ENCODE measurements at regions not wholly inside any gene's neighbourhood (a gene's known extent, or its start where the extent isn't known, plus 50 kb on each side); places are given as distances from the start of the nearest gene placed in this dataset.
"Not testable (repeated sequence)": the region's sequence is repeated elsewhere in the genome, so short reads cannot be mapped to it uniquely, and the experiment has no call there.

DNA sequence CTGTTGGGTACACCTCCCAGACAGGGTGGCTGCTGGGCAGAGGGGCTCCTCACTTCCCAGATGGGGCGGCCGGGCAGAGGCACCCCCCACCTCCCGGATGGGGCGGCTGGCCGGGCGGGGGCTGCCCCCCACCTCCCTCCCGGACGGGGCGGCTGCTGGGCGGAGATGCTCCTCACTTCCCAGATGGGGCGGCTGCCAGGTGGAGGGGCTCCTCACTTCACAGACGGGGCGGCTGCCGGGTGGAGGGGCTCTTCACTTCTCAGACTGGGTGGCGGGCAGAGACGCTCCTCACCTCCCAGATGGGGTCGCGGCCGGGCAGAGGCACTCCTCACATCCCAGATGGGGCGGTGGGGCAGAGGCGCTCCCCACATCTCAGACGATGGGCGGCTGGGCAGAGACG, 999.3 kb upstream of the CITED2 start:
- H3K4me1 ChIP-seq (ENCODE audit: control insufficient read depth in 1 of 2, insufficient read depth in 2 of 2, low read length in 2 of 2); H3K27ac ChIP-seq (ENCODE audit: low read length); H3K36me3 ChIP-seq (ENCODE audit: control insufficient read depth in 1 of 2, insufficient read depth in 2 of 2, low read length in 2 of 2); H3K27me3 ChIP-seq (ENCODE audit: low read depth, low read length); H3K9me3 ChIP-seq (ENCODE audit: control insufficient read depth in 1 of 2, low read length in 2 of 2); H3K4me3 ChIP-seq (ENCODE audit: low read depth in 1 of 2, low read length in 2 of 2): not testable (repeated sequence)

DNA sequence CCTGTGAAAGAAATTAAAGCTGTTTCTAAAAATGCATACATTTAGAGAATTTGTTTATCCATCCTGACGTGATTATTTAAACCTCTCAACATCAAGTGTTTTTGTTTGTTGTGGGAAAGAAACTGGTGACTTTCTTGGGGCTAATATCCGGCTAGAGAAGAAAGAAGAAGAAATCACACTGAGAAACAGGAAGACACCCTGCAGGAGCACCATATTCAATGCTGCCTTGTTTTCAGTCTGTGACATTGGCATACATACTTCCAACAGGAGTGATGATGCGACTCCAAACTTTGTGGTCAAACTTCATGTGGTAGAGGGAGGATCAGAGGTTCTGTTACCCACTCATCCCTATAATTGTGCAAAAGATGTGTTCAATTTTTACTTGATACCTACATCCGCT, 997.6 kb upstream of the CITED2 start:
- Histone ChIP-seq H3K36me3 (ENCODE audit: control insufficient read depth in 1 of 2, insufficient read depth in 2 of 2, low read length in 2 of 2) (no peaks in the 10 kb centered on the region), H3K9me3 (ENCODE audit: control insufficient read depth in 1 of 2, low read length in 2 of 2) (no peaks in the 10 kb centered on the region), H3K4me1 (ENCODE audit: control insufficient read depth in 1 of 2, insufficient read depth in 2 of 2, low read length in 2 of 2) (no peaks in the 10 kb centered on the region), H3K27ac (ENCODE audit: low read length) (no peak overlapping the region), H3K4me3 (ENCODE audit: low read depth in 1 of 2, low read length in 2 of 2) (no peak overlapping the region), H3K27me3 (ENCODE audit: low read depth, low read length) (no peaks in the 10 kb centered on the region)

DNA sequence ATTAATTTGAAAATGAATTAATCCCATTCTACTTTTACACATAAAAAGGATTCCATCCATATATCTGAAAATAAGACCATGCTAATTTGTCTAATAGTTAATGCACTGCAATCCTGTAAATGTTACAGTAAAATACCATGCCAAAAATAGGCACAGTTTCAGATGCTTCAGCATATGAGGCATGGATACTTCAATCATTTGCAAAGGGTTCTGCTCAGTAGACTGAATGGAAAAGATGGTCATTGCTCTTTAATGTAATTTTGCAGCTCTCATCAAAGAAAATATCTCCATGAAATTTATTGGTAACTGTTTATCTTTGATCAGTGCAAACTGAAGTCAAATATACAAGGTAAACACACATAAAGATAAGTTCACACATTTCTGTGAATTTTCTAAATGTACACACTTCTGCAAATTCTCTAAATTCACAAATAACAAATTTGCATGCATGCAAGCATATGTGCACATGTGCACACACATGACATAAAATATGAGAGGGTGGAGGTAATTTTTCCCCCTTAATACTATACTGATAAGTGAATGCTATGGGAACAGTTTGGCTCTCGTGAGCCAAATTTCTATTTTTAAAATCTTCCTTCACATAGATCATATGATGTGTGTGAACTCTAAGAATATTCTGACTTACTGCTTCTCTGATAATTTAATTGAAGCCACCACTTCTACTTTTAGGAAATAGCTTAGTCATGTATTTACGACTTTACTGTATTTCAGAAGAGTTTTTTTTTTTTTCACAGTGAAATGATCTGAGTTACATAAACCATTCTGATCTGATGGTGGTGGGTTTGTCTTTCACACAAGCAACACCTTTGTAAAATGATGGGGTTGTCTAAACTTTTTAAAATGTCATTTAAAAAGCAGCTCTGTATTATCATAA, 996.8 kb upstream of the CITED2 start:
- Histone ChIP-seq H3K4me3 (ENCODE audit: low read depth in 1 of 2, low read length in 2 of 2) (no peak overlapping the region), H3K4me1 (ENCODE audit: control insufficient read depth in 1 of 2, insufficient read depth in 2 of 2, low read length in 2 of 2) (no peaks in the 10 kb centered on the region), H3K27ac (ENCODE audit: low read length) (no peak overlapping the region), H3K27me3 (ENCODE audit: low read depth, low read length) (no peaks in the 10 kb centered on the region), H3K36me3 (ENCODE audit: control insufficient read depth in 1 of 2, insufficient read depth in 2 of 2, low read length in 2 of 2) (no peaks in the 10 kb centered on the region), H3K9me3 (ENCODE audit: control insufficient read depth in 1 of 2, low read length in 2 of 2) (no peaks in the 10 kb centered on the region)

DNA sequence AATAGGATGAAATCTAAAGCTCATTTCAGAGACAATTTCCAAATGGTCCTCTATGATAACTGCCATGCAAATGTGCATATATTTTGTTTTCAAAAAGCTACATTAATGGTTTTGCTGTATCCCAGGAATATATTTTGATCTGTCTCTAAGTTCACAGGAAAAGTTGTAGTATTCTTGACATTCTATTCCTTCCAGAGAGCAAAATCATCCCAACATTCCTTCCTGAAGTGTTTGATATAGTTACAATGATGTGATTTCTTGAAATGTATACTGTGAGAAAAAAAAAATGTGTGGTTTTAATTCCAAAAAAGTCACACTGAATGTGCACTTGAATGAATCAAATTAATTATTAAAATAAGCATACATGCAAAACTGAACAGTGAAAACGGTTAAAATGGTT, 996.0 kb upstream of the CITED2 start:
- no peak overlapping the region for H3K4me3 ChIP-seq (ENCODE audit: low read depth in 1 of 2, low read length in 2 of 2)
- no peaks in the 10 kb centered on the region for H3K4me1 ChIP-seq (ENCODE audit: control insufficient read depth in 1 of 2, insufficient read depth in 2 of 2, low read length in 2 of 2)
- H3K36me3 ChIP-seq (ENCODE audit: control insufficient read depth in 1 of 2, insufficient read depth in 2 of 2, low read length in 2 of 2), result no peaks in the 10 kb centered on the region
- no peak overlapping the region for H3K27ac ChIP-seq (ENCODE audit: low read length)
- no peaks in the 10 kb centered on the region for H3K9me3 ChIP-seq (ENCODE audit: control insufficient read depth in 1 of 2, low read length in 2 of 2)
- no peaks in the 10 kb centered on the region for H3K27me3 ChIP-seq (ENCODE audit: low read depth, low read length)

DNA sequence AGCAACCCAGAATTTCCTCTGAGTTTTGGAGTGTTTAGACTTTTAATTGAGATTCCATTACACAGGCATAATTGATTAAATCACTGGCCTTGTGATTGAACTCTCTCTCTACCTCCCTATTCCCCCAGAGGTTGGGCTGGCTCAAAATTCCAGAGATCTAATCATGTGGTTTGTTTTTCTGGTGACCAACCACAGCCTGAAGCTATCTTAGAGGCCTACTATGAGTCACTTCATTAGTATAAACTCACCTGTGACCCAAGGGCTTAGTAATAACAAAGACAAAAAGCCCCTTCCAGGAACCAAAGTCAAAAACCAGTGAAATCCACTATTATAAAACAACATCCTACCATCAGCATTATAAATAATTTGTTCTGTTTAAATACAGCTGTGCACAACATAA, 992.5 kb upstream of the CITED2 start:
- Histone ChIP-seq H3K27me3 (ENCODE audit: low read depth, low read length) (no peaks in the 10 kb centered on the region), H3K4me3 (ENCODE audit: low read depth in 1 of 2, low read length in 2 of 2) (no peak overlapping the region), H3K4me1 (ENCODE audit: control insufficient read depth in 1 of 2, insufficient read depth in 2 of 2, low read length in 2 of 2) (no peaks in the 10 kb centered on the region), H3K36me3 (ENCODE audit: control insufficient read depth in 1 of 2, insufficient read depth in 2 of 2, low read length in 2 of 2) (no peaks in the 10 kb centered on the region), H3K9me3 (ENCODE audit: control insufficient read depth in 1 of 2, low read length in 2 of 2) (peaks cover 0 to 9% of the 10 kb centered on the region in 2 donors), H3K27ac (ENCODE audit: low read length) (no peak overlapping the region)

DNA sequence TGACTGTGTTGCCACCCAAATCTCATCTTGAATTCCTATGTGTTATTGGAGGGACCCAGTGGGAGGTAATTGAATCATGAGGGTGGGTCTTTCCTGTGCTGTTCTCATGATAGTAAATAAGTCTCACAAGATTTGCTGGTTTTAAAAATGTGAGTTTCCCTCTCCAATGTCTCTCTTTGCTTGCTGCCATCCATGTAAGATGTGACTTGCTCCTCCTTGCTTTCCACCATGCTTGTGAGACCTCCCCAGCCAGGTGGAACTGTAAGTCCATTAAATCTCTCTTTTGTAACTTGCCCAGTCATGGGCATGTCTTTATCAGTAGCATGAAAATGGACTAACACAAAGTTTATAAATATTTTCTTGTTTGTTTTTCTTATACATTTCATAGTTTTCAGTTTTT, 990.5 kb upstream of the CITED2 start:
- no peak overlapping the region for H3K27ac ChIP-seq (ENCODE audit: low read length)

DNA sequence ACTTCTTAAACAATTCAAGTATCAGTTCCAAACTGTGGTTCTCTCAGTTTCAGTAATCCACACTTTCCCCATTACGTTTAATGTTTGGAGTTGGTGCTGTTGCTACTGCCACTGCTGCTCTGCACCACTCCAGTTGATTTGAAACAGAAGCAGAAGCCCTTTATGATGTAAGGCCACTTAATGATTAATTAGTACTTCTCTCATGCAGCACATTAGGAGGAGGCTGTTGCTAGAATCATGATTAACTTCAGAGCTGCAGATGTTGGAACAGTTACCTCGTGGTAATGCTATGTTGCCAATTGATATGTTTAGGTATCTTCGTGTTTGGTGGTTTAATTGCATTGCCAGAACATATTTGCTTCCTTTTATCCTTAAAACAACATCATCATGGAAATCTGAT, 986.2 kb upstream of the CITED2 start:
- no peaks in the 10 kb centered on the region for H3K36me3 ChIP-seq (ENCODE audit: control insufficient read depth in 1 of 2, insufficient read depth in 2 of 2, low read length in 2 of 2)
- H3K9me3 ChIP-seq (ENCODE audit: control insufficient read depth in 1 of 2, low read length in 2 of 2), result peaks cover 0 to 9% of the 10 kb centered on the region in 2 donors
- H3K27me3 ChIP-seq (ENCODE audit: low read depth, low read length), result no peaks in the 10 kb centered on the region
- H3K27ac ChIP-seq (ENCODE audit: low read length), result no peak overlapping the region
- H3K4me3 ChIP-seq (ENCODE audit: low read depth in 1 of 2, low read length in 2 of 2), result no peak overlapping the region
- peaks cover 0 to 3% of the 10 kb centered on the region in 2 donors for H3K4me1 ChIP-seq (ENCODE audit: control insufficient read depth in 1 of 2, insufficient read depth in 2 of 2, low read length in 2 of 2)

More for the DNA sequence above, 990.5 kb upstream of the CITED2 start:
- Histone ChIP-seq H3K4me3 (ENCODE audit: low read depth in 1 of 2, low read length in 2 of 2) (no peak overlapping the region), H3K4me1 (ENCODE audit: control insufficient read depth in 1 of 2, insufficient read depth in 2 of 2, low read length in 2 of 2) (peaks cover 0 to 3% of the 10 kb centered on the region in 2 donors), H3K36me3 (ENCODE audit: control insufficient read depth in 1 of 2, insufficient read depth in 2 of 2, low read length in 2 of 2) (no peaks in the 10 kb centered on the region), H3K27me3 (ENCODE audit: low read depth, low read length) (no peaks in the 10 kb centered on the region), H3K9me3 (ENCODE audit: control insufficient read depth in 1 of 2, low read length in 2 of 2) (peaks cover 0 to 9% of the 10 kb centered on the region in 2 donors)

DNA sequence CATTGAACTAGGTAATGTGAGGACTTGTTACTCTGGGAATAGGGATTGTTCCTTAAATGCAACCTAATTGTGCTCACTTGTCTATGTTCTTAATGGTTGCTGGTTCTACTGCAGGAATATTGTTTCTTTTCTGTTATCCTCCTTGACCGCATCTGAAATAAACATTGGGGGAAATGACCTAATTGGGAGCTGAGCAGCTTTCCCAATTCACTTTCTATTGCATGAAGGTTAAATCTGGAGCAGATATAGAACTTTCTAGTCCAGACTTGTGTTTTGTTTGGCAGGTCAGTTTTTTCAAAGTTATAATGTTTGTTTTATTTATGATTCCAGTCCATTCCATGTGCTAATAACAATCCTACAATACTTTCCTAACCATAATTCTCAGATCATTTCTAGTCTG, 981.0 kb upstream of the CITED2 start:
- Histone ChIP-seq H3K27ac (ENCODE audit: low read length) (no peak overlapping the region), H3K4me3 (ENCODE audit: low read depth in 1 of 2, low read length in 2 of 2) (no peak overlapping the region), H3K9me3 (ENCODE audit: control insufficient read depth in 1 of 2, low read length in 2 of 2) (no peaks in the 10 kb centered on the region), H3K4me1 (ENCODE audit: control insufficient read depth in 1 of 2, insufficient read depth in 2 of 2, low read length in 2 of 2) (no peaks in the 10 kb centered on the region), H3K27me3 (ENCODE audit: low read depth, low read length) (no peaks in the 10 kb centered on the region), H3K36me3 (ENCODE audit: control insufficient read depth in 1 of 2, insufficient read depth in 2 of 2, low read length in 2 of 2) (no peaks in the 10 kb centered on the region)

DNA sequence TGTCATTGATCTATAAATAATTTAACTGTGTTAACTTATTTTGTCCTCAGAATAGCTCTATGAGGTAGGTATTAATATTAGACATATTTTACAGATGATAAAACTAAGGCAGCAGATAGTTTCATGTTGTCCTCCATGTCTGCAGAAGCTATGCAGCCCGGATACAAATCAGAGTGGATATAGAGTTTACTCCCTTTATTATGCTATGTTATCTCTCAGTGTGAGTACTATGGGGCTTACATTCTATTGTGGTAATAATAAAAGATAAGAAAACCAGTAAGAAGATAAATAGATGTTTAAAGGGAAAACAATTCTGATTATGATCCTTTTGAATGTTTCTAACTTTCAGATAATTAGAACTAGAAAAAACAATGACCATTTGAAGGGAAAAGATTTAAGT, 979.8 kb upstream of the CITED2 start:
- Histone ChIP-seq H3K27ac (ENCODE audit: low read length) (no peak overlapping the region), H3K9me3 (ENCODE audit: control insufficient read depth in 1 of 2, low read length in 2 of 2) (no peaks in the 10 kb centered on the region), H3K27me3 (ENCODE audit: low read depth, low read length) (no peaks in the 10 kb centered on the region), H3K4me1 (ENCODE audit: control insufficient read depth in 1 of 2, insufficient read depth in 2 of 2, low read length in 2 of 2) (no peaks in the 10 kb centered on the region), H3K36me3 (ENCODE audit: control insufficient read depth in 1 of 2, insufficient read depth in 2 of 2, low read length in 2 of 2) (no peaks in the 10 kb centered on the region), H3K4me3 (ENCODE audit: low read depth in 1 of 2, low read length in 2 of 2) (no peak overlapping the region)

DNA sequence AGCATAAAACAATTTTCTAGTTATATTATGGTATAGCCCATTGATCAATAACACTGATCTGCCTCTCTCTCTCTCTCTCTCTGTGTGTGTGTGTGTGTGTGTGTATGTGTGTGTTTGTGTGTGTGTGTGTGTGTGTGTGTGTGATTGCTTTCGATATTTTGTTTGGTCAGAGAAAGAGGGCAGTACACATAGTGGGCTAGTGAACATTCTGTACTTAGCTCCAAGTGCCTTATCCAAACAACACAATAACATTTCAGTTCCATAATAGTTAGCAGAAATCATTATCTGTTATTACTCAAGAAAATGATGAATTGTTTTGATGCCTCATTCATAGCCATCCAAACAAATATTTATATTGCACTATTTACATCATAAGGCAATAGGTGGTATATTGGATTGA, 979.1 kb upstream of the CITED2 start:
- Histone ChIP-seq H3K27me3 (ENCODE audit: low read depth, low read length) (no peaks in the 10 kb centered on the region), H3K4me1 (ENCODE audit: control insufficient read depth in 1 of 2, insufficient read depth in 2 of 2, low read length in 2 of 2) (no peaks in the 10 kb centered on the region), H3K9me3 (ENCODE audit: control insufficient read depth in 1 of 2, low read length in 2 of 2) (no peaks in the 10 kb centered on the region), H3K4me3 (ENCODE audit: low read depth in 1 of 2, low read length in 2 of 2) (no peak overlapping the region), H3K36me3 (ENCODE audit: control insufficient read depth in 1 of 2, insufficient read depth in 2 of 2, low read length in 2 of 2) (no peaks in the 10 kb centered on the region), H3K27ac (ENCODE audit: low read length) (no peak overlapping the region)

DNA sequence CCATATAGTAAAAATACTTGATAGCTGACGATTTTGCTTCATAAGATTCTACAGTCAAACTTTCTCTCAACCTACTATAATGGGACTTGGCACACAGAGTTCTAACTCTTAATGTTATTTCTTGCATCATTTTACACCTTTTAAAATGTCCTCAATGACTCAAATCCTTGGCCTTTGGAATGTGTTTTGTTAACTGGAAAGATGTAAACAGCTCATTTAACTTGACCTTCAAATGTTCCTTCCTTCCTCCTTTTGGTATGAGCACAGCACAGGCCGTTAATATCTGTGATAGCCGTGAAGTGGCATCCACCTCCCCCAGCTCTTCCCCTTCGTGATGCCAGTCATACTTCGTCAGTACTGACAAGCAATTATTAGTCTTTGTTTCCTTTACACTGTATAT, 972.0 kb upstream of the CITED2 start:
- no peaks in the 10 kb centered on the region for H3K36me3 ChIP-seq (ENCODE audit: control insufficient read depth in 1 of 2, insufficient read depth in 2 of 2, low read length in 2 of 2)
- H3K9me3 ChIP-seq (ENCODE audit: control insufficient read depth in 1 of 2, low read length in 2 of 2), result no peaks in the 10 kb centered on the region
- no peaks in the 10 kb centered on the region for H3K27me3 ChIP-seq (ENCODE audit: low read depth, low read length)
- H3K27ac ChIP-seq (ENCODE audit: low read length), result peak overlapping the region; percentile 7
- no peak overlapping the region for H3K4me3 ChIP-seq (ENCODE audit: low read depth in 1 of 2, low read length in 2 of 2)
- no peaks in the 10 kb centered on the region for H3K4me1 ChIP-seq (ENCODE audit: control insufficient read depth in 1 of 2, insufficient read depth in 2 of 2, low read length in 2 of 2)

DNA sequence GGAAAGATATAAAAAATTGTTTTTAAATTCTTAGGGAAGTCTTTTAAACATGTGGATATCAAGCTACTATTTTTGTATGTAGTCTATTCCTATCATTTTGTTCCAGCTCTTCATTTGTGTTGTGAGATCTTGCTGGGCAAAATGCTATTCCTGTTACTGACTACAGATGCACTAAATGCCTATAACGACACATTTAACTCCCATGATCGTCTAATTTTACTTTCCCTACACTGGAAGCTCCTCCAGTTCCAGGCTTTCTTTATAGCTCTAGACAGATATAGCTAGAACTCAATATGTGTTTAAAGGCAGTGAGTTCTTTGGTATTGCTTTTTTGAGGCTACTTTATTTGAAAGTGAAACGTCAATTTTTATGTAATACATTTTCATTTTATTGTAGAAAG, 971.5 kb upstream of the CITED2 start:
- Histone ChIP-seq H3K27me3 (ENCODE audit: low read depth, low read length) (no peaks in the 10 kb centered on the region), H3K4me3 (ENCODE audit: low read depth in 1 of 2, low read length in 2 of 2) (no peak overlapping the region), H3K36me3 (ENCODE audit: control insufficient read depth in 1 of 2, insufficient read depth in 2 of 2, low read length in 2 of 2) (no peaks in the 10 kb centered on the region), H3K27ac (ENCODE audit: low read length) (peak overlapping the region; percentile 48), H3K9me3 (ENCODE audit: control insufficient read depth in 1 of 2, low read length in 2 of 2) (no peaks in the 10 kb centered on the region), H3K4me1 (ENCODE audit: control insufficient read depth in 1 of 2, insufficient read depth in 2 of 2, low read length in 2 of 2) (no peaks in the 10 kb centered on the region)
